Daoy (cell line): ENCODE measurements at regions not wholly inside any gene's neighbourhood (a gene's known extent, or its start where the extent isn't known, plus 50 kb on each side); places are given as distances from the start of the nearest gene placed in this dataset.
A peak's percentile ranks its signal among the peaks of the same experiment; 100 is the strongest.
"Not testable (repeated sequence)": the region's sequence is repeated elsewhere in the genome, so short reads cannot be mapped to it uniquely, and the experiment has no call there.

Experiments used
- DNase-seq: peaks from one replicate; pipeline ENCODE4 v3.0.0-alpha.2; 2015; ENCODE audit warnings: low read depth

GRCh38 chr3:182626484-182627467, 166.5 kb upstream of the ATP11B start:
- DNase-seq, result no peak

GRCh38 chr3:182628531-182628930, 164.8 kb upstream of the ATP11B start:
- no peak for DNase-seq

GRCh38 chr3:182629521-182629920, 163.8 kb upstream of the ATP11B start:
- peak; percentile 40 for DNase-seq

GRCh38 chr3:182631183-182632076, 161.9 kb upstream of the ATP11B start:
- no peak for DNase-seq

- DNase-seq, result no peak
Measured at GRCh38 chr3:182632077-182632393, 161.3 kb upstream of the ATP11B start.

- DNase-seq, result no peak
Measured at GRCh38 chr3:182633186-182633585, 160.1 kb upstream of the ATP11B start.

- DNase-seq, result no peak
Measured at GRCh38 chr3:182636646-182637045, 156.7 kb upstream of the ATP11B start.

GRCh38 chr3:182637350-182638110, 155.8 kb upstream of the ATP11B start:
- no peak for DNase-seq

- DNase-seq, result no peak
Measured at GRCh38 chr3:182644013-182644412, 149.3 kb upstream of the ATP11B start.

- DNase-seq, result no peak
Measured at GRCh38 chr3:182644790-182645433, 148.4 kb upstream of the ATP11B start.

GRCh38 chr3:182650568-182651128, 142.7 kb upstream of the ATP11B start:
- no peak for DNase-seq

- no peak for DNase-seq
Measured at GRCh38 chr3:182651461-182651860, 141.8 kb upstream of the ATP11B start.

GRCh38 chr3:182653065-182653464, 140.2 kb upstream of the ATP11B start:
- not testable (repeated sequence) for DNase-seq

- no peak for DNase-seq
Measured at GRCh38 chr3:182668541-182668940, 124.8 kb upstream of the ATP11B start.

- no peak for DNase-seq
Measured at GRCh38 chr3:182668974-182669373, 124.3 kb upstream of the ATP11B start.

- no peak for DNase-seq
Measured at GRCh38 chr3:182671541-182671940, 121.8 kb upstream of the ATP11B start.

GRCh38 chr3:182671942-182672341, 121.4 kb upstream of the ATP11B start:
- no peak for DNase-seq

- no peak for DNase-seq
Measured at GRCh38 chr3:182673336-182673735, 120.0 kb upstream of the ATP11B start.

- DNase-seq, result peak; percentile 75
Measured at GRCh38 chr3:182682263-182683241, 110.8 kb upstream of the ATP11B start.

GRCh38 chr3:182683453-182683852, 109.9 kb upstream of the ATP11B start:
- peak; percentile 76 for DNase-seq
